PC-3 (cell line): ENCODE measurements at regions not wholly inside any gene's neighbourhood (a gene's known extent, or its start where the extent isn't known, plus 50 kb on each side); places are given as distances from the start of the nearest gene placed in this dataset.

ENCODE experiments used
- EZH2phosphoT487 ChIP-seq: fragments of 300-600 bp; sonication (generic); IDR thresholded peaks from 2 replicates; pipeline ENCODE4 v1.6.1; 2018; ENCODE audit warnings: mild to moderate bottlenecking, antibody characterized with exemption, low read length, borderline replicate concordance
- TF ChIP-seq, protein P1 (sequence below): fragments of 300-600 bp; sonication (generic); conservative IDR thresholded peaks from 2 replicates; pipeline ENCODE4 v1.5.1; 2017; ENCODE audit warnings: antibody characterized with exemption, low read depth, mild to moderate bottlenecking, low read length

DNA sequence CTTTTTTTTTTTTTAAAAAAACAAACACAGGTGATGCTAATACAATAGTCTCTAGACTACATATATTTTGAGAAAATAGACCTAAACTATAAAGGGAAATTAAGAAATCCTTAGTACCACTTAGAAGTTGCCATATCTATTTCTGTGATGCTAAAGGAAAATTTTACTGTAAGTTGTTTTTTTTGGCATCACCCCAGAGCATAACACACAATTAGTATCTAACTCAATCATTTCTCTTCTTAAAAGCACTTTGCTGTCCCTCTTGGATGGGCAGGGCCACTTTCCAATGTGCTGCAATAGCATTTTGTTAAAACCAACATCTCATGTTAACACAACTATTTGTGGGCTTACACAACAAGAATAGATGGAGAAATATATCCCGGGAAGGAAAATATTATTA, 91.9 kb downstream of the GABPA start:
- TF ChIP-seq, protein P1, sequence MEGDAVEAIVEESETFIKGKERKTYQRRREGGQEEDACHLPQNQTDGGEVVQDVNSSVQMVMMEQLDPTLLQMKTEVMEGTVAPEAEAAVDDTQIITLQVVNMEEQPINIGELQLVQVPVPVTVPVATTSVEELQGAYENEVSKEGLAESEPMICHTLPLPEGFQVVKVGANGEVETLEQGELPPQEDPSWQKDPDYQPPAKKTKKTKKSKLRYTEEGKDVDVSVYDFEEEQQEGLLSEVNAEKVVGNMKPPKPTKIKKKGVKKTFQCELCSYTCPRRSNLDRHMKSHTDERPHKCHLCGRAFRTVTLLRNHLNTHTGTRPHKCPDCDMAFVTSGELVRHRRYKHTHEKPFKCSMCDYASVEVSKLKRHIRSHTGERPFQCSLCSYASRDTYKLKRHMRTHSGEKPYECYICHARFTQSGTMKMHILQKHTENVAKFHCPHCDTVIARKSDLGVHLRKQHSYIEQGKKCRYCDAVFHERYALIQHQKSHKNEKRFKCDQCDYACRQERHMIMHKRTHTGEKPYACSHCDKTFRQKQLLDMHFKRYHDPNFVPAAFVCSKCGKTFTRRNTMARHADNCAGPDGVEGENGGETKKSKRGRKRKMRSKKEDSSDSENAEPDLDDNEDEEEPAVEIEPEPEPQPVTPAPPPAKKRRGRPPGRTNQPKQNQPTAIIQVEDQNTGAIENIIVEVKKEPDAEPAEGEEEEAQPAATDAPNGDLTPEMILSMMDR = no peak
- no peak for TF ChIP-seq EZH2phosphoT487
